Vagina (tissue), 2 donors: ENCODE measurements at regions not wholly inside any gene's neighbourhood (a gene's known extent, or its start where the extent isn't known, plus 50 kb on each side); places are given as distances from the start of the nearest gene placed in this dataset.

ENCODE experiments used
- DNase-seq, 2 donors: peaks; one replicate each; pipeline ENCODE4 v3.0.0-alpha.2; 2017; ENCODE audit errors: extremely low spot score in 2 of 2
- H3K27ac ChIP-seq: fragments of 200-600 bp; sonication (generic); one replicate; pipeline ENCODE4 v1.5.1; 2019
- H3K27me3 ChIP-seq: fragments of 200-600 bp; sonication (generic); one replicate; pipeline ENCODE4 v1.5.1; 2019
- H3K36me3 ChIP-seq, 2 donors: fragments of 200-600 bp; sonication (generic); one replicate each; pipeline ENCODE4 v1.5.1; 2017 to 2019
- H3K4me1 ChIP-seq: fragments of 200-600 bp; sonication (generic); one replicate; pipeline ENCODE4 v1.5.1; 2019
- H3K4me3 ChIP-seq, 2 donors: fragments of 200-600 bp; sonication (generic); 1 replicate in 1 of 2; 2 replicates in 1 of 2; pipeline ENCODE4 v1.5.1; 2016 to 2019
- H3K9me3 ChIP-seq: fragments of 200-600 bp; sonication (generic); one replicate; pipeline ENCODE4 v1.5.1; 2019
- CTCF ChIP-seq, 3 experiments: fragments of 450-650 bp in 2 of 3; fragments of 200-600 bp in 1 of 3; sonication (generic) in 1 of 3; IDR thresholded peaks; one replicate each; pipeline ENCODE4 v1.5.1; 2017 to 2019; ENCODE audit warnings: antibody characterized with exemption in 3 of 3, mild to moderate bottlenecking in 2 of 3, moderate library complexity in 2 of 3
- POLR2A ChIP-seq, 2 donors: fragments of 450-650 bp; IDR thresholded peaks; one replicate each; pipeline ENCODE4 v1.6.1; 2017; ENCODE audit warnings: antibody characterized with exemption in 2 of 2, mild to moderate bottlenecking in 2 of 2, moderate library complexity in 2 of 2
- POLR2AphosphoS5 ChIP-seq, 2 donors: sonication (generic); formaldehyde crosslinking; IDR thresholded peaks; one replicate each; pipeline ENCODE4 v1.9.0; 2017; ENCODE audit warnings: antibody characterized with exemption in 2 of 2, mild to moderate bottlenecking in 2 of 2, low read depth in 1 of 2; ENCODE audit not compliant: insufficient read depth in 1 of 2
- intact Hi-C: fragments of 100-400 bp; cut with DNase I; formaldehyde crosslinking; loops from one replicate; pipeline ENCODE4 v1.15.1; 2023

GRCh38 chr7:13104128-13104527 is 416.7 kb downstream of the ARL4A start:
- Histone ChIP-seq H3K9me3 (no peaks in the 10 kb centered on the region), H3K36me3 (no peaks in the 10 kb centered on the region), H3K27ac (no peak overlapping the region), H3K4me1 (no peaks in the 10 kb centered on the region), H3K4me3 (no peak overlapping the region), H3K27me3 (no peaks in the 10 kb centered on the region)
- no peak for TF ChIP-seq POLR2A (IDR thresholded peaks at IDR 0.05)
- no peak for TF ChIP-seq CTCF (IDR thresholded peaks at IDR 0.05)
- no peak for TF ChIP-seq POLR2AphosphoS5 (IDR thresholded peaks at IDR 0.05; ENCODE audit: insufficient read depth in 1 of 2, low read depth in 1 of 2)
- intact Hi-C loops, result loop anchor here (5.0 kb wide), 1 partner anchor 1948 kb away; no protein-coding TSS in a partner anchor
- DNase-seq, result no peak

GRCh38 chr7:13105209-13105608 is 417.8 kb downstream of the ARL4A start:
- no peak overlapping the region for H3K4me3 ChIP-seq
- H3K4me1 ChIP-seq, result no peaks in the 10 kb centered on the region
- DNase-seq, result no peak
- H3K27ac ChIP-seq, result no peak overlapping the region
- no peak for TF ChIP-seq CTCF (IDR thresholded peaks at IDR 0.05)
- TF ChIP-seq POLR2A (IDR thresholded peaks at IDR 0.05), result no peak
- no peak for TF ChIP-seq POLR2AphosphoS5 (IDR thresholded peaks at IDR 0.05; ENCODE audit: insufficient read depth in 1 of 2, low read depth in 1 of 2)
- intact Hi-C loops, result no loop called here
- no peaks in the 10 kb centered on the region for H3K9me3 ChIP-seq
- H3K27me3 ChIP-seq, result no peaks in the 10 kb centered on the region
- H3K36me3 ChIP-seq, result no peaks in the 10 kb centered on the region

- DNase-seq, result no peak
- TF ChIP-seq POLR2AphosphoS5 (IDR thresholded peaks at IDR 0.05; ENCODE audit: insufficient read depth in 1 of 2, low read depth in 1 of 2) (no peak), POLR2A (IDR thresholded peaks at IDR 0.05) (no peak), CTCF (IDR thresholded peaks at IDR 0.05) (no peak)
- Histone ChIP-seq H3K27me3 (no peaks in the 10 kb centered on the region), H3K4me3 (no peak overlapping the region), H3K9me3 (no peaks in the 10 kb centered on the region), H3K36me3 (no peaks in the 10 kb centered on the region), H3K27ac (no peak overlapping the region), H3K4me1 (no peaks in the 10 kb centered on the region)
- intact Hi-C loops, result no loop called here
Measured at GRCh38 chr7:13106513-13106912, 419.1 kb downstream of the ARL4A start.

GRCh38 chr7:13107291-13107690 is 419.9 kb downstream of the ARL4A start:
- no peak for DNase-seq
- TF ChIP-seq POLR2AphosphoS5 (IDR thresholded peaks at IDR 0.05; ENCODE audit: insufficient read depth in 1 of 2, low read depth in 1 of 2) (no peak), POLR2A (IDR thresholded peaks at IDR 0.05) (no peak), CTCF (IDR thresholded peaks at IDR 0.05) (no peak)
- H3K27ac ChIP-seq, result no peak overlapping the region

GRCh38 chr7:13108061-13108460 is 420.6 kb downstream of the ARL4A start:
- DNase-seq, result no peak
- intact Hi-C loops, result no loop called here
- Histone ChIP-seq H3K27me3 (no peaks in the 10 kb centered on the region), H3K9me3 (no peaks in the 10 kb centered on the region), H3K4me3 (no peak overlapping the region), H3K36me3 (no peaks in the 10 kb centered on the region), H3K27ac (no peak overlapping the region), H3K4me1 (no peaks in the 10 kb centered on the region)
- TF ChIP-seq POLR2A (IDR thresholded peaks at IDR 0.05), result no peak
- TF ChIP-seq CTCF (IDR thresholded peaks at IDR 0.05), result no peak

More at GRCh38 chr7:13107291-13107690, 419.9 kb downstream of the ARL4A start:
- Histone ChIP-seq H3K4me1 (no peaks in the 10 kb centered on the region), H3K9me3 (no peaks in the 10 kb centered on the region), H3K4me3 (no peak overlapping the region), H3K27me3 (no peaks in the 10 kb centered on the region), H3K36me3 (no peaks in the 10 kb centered on the region)
- intact Hi-C loops, result no loop called here
